SK-N-SH (cell line): ENCODE measurements at regions not wholly inside any gene's neighbourhood (a gene's known extent, or its start where the extent isn't known, plus 50 kb on each side); places are given as distances from the start of the nearest gene placed in this dataset.
"Not testable (repeated sequence)": the region's sequence is repeated elsewhere in the genome, so short reads cannot be mapped to it uniquely, and the experiment has no call there.

Experiments
- CTCF ChIA-PET: fragments of 300-600, 350-600 bp; formaldehyde crosslinking; extraction: SDS; loops from one replicate; lab custom pipeline; 2021; lab: Yijun Ruan, JAX
- POLR2A ChIA-PET: fragments of 350-600 bp; sonication (Branson Sonifier 250); formaldehyde crosslinking; extraction: SDS; loops from one replicate; lab custom pipeline; 2020; ENCODE audit warnings: antibody characterized with exemption, inconsistent platforms; lab: Yijun Ruan, JAX
- DNase-seq: peaks from one replicate; pipeline ENCODE4 v3.0.0; 2012
- H2AFZ ChIP-seq: fragments of 200-600 bp; sonication (generic); 2 replicates; pipeline ENCODE4 v1.8.1; 2016; ENCODE audit warnings: antibody characterized with exemption, mild to moderate bottlenecking, low read depth
- H3F3A ChIP-seq: fragments of 200-600 bp; sonication (generic); replicated peaks from 2 replicates; pipeline ENCODE3; 2016; ENCODE audit warnings: antibody characterized with exemption, mild to moderate bottlenecking; ENCODE audit not compliant: insufficient read depth
- H3K27ac ChIP-seq, 2 experiments: fragments of 200-500 bp in 1 of 2; fragments of 200-600 bp in 1 of 2; sonication (Bioruptor generic) in 1 of 2; sonication (generic), shearing (Covaris generic) in 1 of 2; 2 replicates each; pipeline versions ENCODE4 v1.5.1 to v1.6.1; 2014 to 2016; ENCODE audit warnings: low read depth in 2 of 2, inconsistent platforms in 1 of 2, low read length in 1 of 2, mild to moderate bottlenecking in 1 of 2, mixed read lengths in 1 of 2
- H3K27me3 ChIP-seq: fragments of 200-600 bp; sonication (generic), shearing (Covaris generic); 2 replicates; pipeline ENCODE4 v1.6.1; 2016; ENCODE audit warnings: mixed run types; ENCODE audit not compliant: insufficient read depth
- H3K36me3 ChIP-seq, 2 experiments: fragments of 200-500 bp in 1 of 2; fragments of 200-600 bp in 1 of 2; sonication (Bioruptor generic) in 1 of 2; sonication (generic) in 1 of 2; replicated peaks in 1 of 2; 2 replicates each; pipeline versions ENCODE3 to v1.5.1; 2014 to 2016; ENCODE audit warnings: low read length in 1 of 2, mild to moderate bottlenecking in 1 of 2; ENCODE audit not compliant: insufficient read depth in 2 of 2, control insufficient read depth in 1 of 2
- H3K4me1 ChIP-seq, 2 experiments: fragments of 200-500 bp in 1 of 2; fragments of 200-600 bp in 1 of 2; sonication (Bioruptor generic) in 1 of 2; sonication (generic), shearing (Covaris generic) in 1 of 2; 2 replicates each; pipeline versions ENCODE4 v1.5.1 to v1.6.1; 2014 to 2016; ENCODE audit warnings: low read depth in 1 of 2, low read length in 1 of 2, mixed run types in 1 of 2; ENCODE audit not compliant: insufficient read depth in 2 of 2, control insufficient read depth in 1 of 2
- H3K4me2 ChIP-seq: fragments of 200-600 bp; sonication (generic), shearing (Covaris generic); 2 replicates; pipeline ENCODE4 v1.6.1; 2017; ENCODE audit warnings: mixed run types
- H3K4me3 ChIP-seq, 2 experiments: fragments of 200-500 bp in 1 of 2; fragments of 200-600 bp in 1 of 2; sonication (Bioruptor generic) in 1 of 2; sonication (generic), shearing (Covaris generic) in 1 of 2; 2 replicates each; pipeline versions ENCODE4 v1.5.1 to v1.8.1; 2014 to 2016; ENCODE audit warnings: low read depth in 2 of 2, inconsistent platforms in 1 of 2, low read length in 1 of 2, mild to moderate bottlenecking in 1 of 2, mixed read lengths in 1 of 2, moderate library complexity in 1 of 2
- H3K79me2 ChIP-seq: fragments of 200-600 bp; sonication (generic); 2 replicates; pipeline ENCODE4 v1.8.1; 2017; ENCODE audit warnings: mild to moderate bottlenecking; ENCODE audit not compliant: insufficient read depth
- H3K9ac ChIP-seq: fragments of 200-600 bp; sonication (generic); 2 replicates; pipeline ENCODE4 v1.6.1; 2017; ENCODE audit warnings: mixed run types
- H3K9me2 ChIP-seq: fragments of 200-600 bp; sonication (generic); 2 replicates; pipeline ENCODE4 v1.6.1; 2017; ENCODE audit warnings: mixed run types
- H3K9me3 ChIP-seq: fragments of 200-600 bp; sonication (generic); 2 replicates; pipeline ENCODE4 v1.6.1; 2017; ENCODE audit warnings: mixed run types, mild to moderate bottlenecking, moderate library complexity
- H4K20me1 ChIP-seq: fragments of 200-600 bp; sonication (generic); 2 replicates; pipeline ENCODE4 v1.6.1; 2017; ENCODE audit warnings: mild to moderate bottlenecking, mixed run types; ENCODE audit not compliant: insufficient read depth
- EP300 ChIP-seq, 2 experiments: IDR thresholded peaks; 2 replicates each; pipeline versions ENCODE4 v1.4.0 to v1.6.1; 2012; ENCODE audit warnings: borderline replicate concordance in 1 of 2, low read depth in 1 of 2, low read length in 1 of 2
- FOXM1 ChIP-seq: IDR thresholded peaks from 2 replicates; pipeline ENCODE4 v1.4.0; 2012; ENCODE audit warnings: low read depth, mild to moderate bottlenecking
- JUND ChIP-seq: IDR thresholded peaks from 2 replicates; pipeline ENCODE4 v1.4.0; 2012
- NFIC ChIP-seq: IDR thresholded peaks from 2 replicates; pipeline ENCODE4 v1.4.0; 2012; ENCODE audit warnings: borderline replicate concordance
- POLR2AphosphoS5 ChIP-seq: IDR thresholded peaks from 2 replicates; pipeline ENCODE4 v1.6.1; 2012; ENCODE audit warnings: low read depth, low read length
- TAF1 ChIP-seq: IDR thresholded peaks from 2 replicates; pipeline ENCODE4 v1.6.1; 2012; ENCODE audit warnings: low read depth, mild to moderate bottlenecking, low read length, moderate library complexity, borderline replicate concordance
- TCF12 ChIP-seq: IDR thresholded peaks from 2 replicates; pipeline ENCODE4 v1.4.0; 2012
- USF2 ChIP-seq: fragments of 150-350 bp; IDR thresholded peaks from 2 replicates; pipeline ENCODE4 v1.6.1; 2017; ENCODE audit warnings: antibody characterized with exemption, low read length, low read depth, borderline replicate concordance
- YY1 ChIP-seq: IDR thresholded peaks from 2 replicates; pipeline ENCODE4 v1.4.0; 2012; ENCODE audit warnings: low read depth, mild to moderate bottlenecking
- WGBS: methylation state at CpG from one replicate; pipeline ENCODE4 v1.1.6; 2017; ENCODE audit warnings: low lambda C conversion rate; 5-methylcytosine and 5-hydroxymethylcytosine counted together
- TF ChIP-seq, protein P1 (sequence below): fragments of 150-350 bp; IDR thresholded peaks from 2 replicates; pipeline ENCODE4 v1.6.1; 2016; ENCODE audit warnings: mild to moderate bottlenecking, low read depth, low read length
- TF ChIP-seq, protein P2 (sequence below): IDR thresholded peaks from 2 replicates; pipeline ENCODE4; 2012

DNA sequence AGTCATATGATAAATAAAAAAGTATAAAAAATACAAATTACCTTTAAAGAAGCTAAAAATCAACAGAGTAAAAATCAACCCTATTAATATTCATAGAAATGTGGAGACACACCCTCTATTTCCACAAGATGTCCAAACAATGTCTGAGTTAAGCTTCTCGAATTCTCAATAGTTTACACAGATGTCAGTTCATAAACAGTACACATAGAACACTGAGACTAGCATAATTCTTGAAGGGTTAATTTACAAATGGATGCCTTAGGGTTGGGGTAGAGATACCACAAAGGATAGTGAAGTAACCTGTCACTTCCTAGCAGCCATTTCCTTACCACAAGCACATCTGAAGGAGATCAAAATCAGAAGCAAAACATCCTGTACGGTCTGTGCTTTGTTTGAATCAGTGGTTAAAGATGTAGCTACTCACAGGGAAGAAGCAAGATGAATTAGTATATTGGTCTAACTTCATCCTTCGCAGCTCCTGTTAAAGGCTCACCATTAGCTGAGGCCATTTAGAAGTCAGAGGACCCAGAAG, 2393.9 kb downstream of the ARAP2 start:
- Histone ChIP-seq H3K4me3 (no peak overlapping the region), H3K9me3 (no peaks in the 10 kb centered on the region), H3K27me3 (no peaks in the 10 kb centered on the region), H3K36me3 (no peaks in the 10 kb centered on the region), H3K79me2 (no peaks in the 10 kb centered on the region), H3K4me2 (peak overlapping the region; percentile 54; the same call in 1 of the 2 replicates), H3K27ac (peak overlapping the region in 1 of 2 experiments; percentile 14; a peak in 1 of 4 replicates), H4K20me1 (no peaks in the 10 kb centered on the region), H3K9ac (no peak overlapping the region), H3K4me1 (no peaks in the 10 kb centered on the region), H3K9me2 (no peaks in the 10 kb centered on the region), H3F3A (no peaks in the 10 kb centered on the region), H2AFZ (peak overlapping the region; percentile 74)
- 42% methylated on average over 3 of the region's 3 CpGs for WGBS
- CTCF ChIA-PET, result no interaction called here
- TF ChIP-seq JUND (peak; percentile 44; the same call in 1 of the 2 replicates), EP300 (IDR thresholded peaks at IDR 0.05; ENCODE audit: borderline replicate concordance in 1 of 2, low read depth in 1 of 2, low read length in 1 of 2) (peak in 1 of 2 experiments; percentile 77; a peak in 1 of 4 replicates), USF2 (no peak), TCF12 (peak; percentile 82), NFIC (peak; percentile 30; the same call in 1 of the 2 replicates), POLR2AphosphoS5 (0 out of 2 replicates have a peak, but pooled peaks have one; percentile 20), YY1 (peak; percentile 25; the same call in 1 of the 2 replicates), TAF1 (no peak), FOXM1 (no peak)
- TF ChIP-seq, protein P1, sequence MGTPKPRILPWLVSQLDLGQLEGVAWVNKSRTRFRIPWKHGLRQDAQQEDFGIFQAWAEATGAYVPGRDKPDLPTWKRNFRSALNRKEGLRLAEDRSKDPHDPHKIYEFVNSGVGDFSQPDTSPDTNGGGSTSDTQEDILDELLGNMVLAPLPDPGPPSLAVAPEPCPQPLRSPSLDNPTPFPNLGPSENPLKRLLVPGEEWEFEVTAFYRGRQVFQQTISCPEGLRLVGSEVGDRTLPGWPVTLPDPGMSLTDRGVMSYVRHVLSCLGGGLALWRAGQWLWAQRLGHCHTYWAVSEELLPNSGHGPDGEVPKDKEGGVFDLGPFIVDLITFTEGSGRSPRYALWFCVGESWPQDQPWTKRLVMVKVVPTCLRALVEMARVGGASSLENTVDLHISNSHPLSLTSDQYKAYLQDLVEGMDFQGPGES, result no peak
- TF ChIP-seq, protein P2, sequence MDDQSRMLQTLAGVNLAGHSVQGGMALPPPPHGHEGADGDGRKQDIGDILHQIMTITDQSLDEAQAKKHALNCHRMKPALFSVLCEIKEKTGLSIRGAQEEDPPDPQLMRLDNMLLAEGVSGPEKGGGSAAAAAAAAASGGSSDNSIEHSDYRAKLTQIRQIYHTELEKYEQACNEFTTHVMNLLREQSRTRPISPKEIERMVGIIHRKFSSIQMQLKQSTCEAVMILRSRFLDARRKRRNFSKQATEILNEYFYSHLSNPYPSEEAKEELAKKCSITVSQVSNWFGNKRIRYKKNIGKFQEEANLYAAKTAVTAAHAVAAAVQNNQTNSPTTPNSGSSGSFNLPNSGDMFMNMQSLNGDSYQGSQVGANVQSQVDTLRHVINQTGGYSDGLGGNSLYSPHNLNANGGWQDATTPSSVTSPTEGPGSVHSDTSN, result peak; percentile 69; the same call in 1 of the 2 replicates
- POLR2A ChIA-PET, result no interaction called here
- no peak for DNase-seq

DNA sequence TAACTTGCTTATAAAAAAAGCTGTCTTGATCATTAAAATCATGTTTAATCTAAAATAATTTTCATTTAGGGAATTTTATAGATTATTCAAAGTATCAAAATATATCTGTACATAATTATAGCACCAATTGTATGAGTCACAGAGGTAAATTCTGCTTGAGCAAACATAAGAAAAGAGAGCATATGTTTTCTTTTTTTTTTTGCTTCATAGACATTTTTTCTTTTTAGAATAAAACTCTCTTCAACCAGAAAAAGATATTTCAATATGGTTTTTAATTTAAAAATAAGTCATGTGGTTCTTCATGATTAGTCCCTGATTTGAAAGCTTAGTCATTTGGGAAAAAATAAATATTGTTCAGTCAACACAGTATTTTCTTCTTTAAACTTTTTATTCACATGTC, 2390.6 kb downstream of the ARAP2 start:
- H3K27me3 ChIP-seq, H4K20me1 ChIP-seq, CTCF ChIA-PET, H3K9me3 ChIP-seq, H3K9ac ChIP-seq, H2AFZ ChIP-seq, H3K36me3 ChIP-seq, POLR2A ChIA-PET, H3F3A ChIP-seq, H3K4me1 ChIP-seq, H3K79me2 ChIP-seq, DNase-seq, H3K27ac ChIP-seq, H3K4me2 ChIP-seq, H3K9me2 ChIP-seq, H3K4me3 ChIP-seq: not testable (repeated sequence)
